Activated CD8-positive, alpha-beta memory T cell treated with anti-CD3 and anti-CD28 coated beads for 48 hours (primary cell): ENCODE measurements at regions not wholly inside any gene's neighbourhood (a gene's known extent, or its start where the extent isn't known, plus 50 kb on each side); places are given as distances from the start of the nearest gene placed in this dataset.

Experiments
- DNase-seq, 3 experiments: peaks; one replicate each; pipeline ENCODE4 v3.0.0-alpha.2; 2020; ENCODE audit warnings: low read depth in 2 of 3, low spot score in 2 of 3

DNA sequence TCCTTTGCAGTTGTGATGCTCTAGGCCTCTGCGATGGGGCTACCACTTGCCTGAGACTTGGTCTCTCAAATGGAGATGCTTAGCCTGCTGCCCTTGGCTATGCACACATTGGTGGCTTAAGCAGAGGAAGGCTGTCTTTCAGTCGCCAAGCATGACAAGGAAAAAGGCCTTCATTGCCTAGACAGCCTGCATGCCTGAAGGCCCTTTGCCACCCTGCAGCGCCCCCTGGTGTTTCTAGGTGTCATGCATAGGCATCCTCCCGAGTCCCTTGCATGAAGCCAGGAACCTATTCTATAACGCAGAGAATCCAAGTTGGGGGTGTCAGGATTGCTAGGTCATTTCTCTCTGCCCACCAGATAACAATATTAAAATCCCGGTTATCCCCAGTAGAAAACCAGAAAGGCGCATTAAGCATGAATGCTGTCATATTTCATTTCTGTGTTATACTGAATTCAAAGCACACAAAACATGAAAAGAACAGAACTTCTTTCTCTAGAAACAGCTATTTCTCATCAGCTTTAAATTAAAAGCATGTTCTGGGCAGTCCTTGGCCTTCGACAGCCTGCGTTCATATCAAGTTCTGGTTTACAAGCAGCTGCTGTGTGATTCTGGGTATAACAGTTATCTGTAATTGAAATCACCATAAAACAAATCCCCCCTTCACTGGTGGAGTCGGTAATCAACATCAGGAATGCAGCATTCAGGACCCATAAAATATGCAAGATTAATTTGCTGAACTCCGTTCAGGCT lies 59.7 kb upstream of the TRPC7 start:
- peak in 2 of 3 experiments; percentile 5 to 26 for DNase-seq

DNA sequence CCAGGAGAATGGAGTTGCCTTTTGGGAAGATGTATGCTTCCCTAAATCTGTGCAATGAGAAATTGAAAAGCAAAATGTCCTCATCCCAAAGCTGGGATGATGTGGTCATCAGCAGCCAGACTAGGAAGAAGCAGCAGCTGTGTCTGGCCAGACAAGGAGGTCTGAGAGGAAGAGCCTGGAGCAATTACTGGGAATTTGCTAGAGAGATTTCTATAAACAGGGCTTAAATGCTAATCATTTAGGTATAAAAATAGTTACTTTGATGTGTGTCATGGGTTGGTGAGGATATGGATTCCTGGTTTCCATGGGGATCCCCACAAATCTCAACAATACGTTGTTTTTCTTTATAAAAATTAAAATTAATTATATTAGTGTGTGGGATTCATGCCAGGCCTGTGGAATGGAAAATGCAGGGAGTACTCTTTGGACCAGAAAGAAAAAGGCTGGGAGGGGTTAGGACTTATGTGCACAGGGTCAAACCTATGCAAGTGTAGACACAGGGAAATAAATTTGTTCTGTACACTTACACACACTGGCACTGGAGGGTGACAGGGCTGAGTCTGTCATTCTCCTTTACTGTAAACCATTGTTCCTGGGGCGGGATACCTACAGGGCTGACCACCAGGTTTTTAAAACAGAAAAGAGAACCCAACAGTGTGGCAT lies 58.7 kb upstream of the TRPC7 start:
- no peak for DNase-seq

DNA sequence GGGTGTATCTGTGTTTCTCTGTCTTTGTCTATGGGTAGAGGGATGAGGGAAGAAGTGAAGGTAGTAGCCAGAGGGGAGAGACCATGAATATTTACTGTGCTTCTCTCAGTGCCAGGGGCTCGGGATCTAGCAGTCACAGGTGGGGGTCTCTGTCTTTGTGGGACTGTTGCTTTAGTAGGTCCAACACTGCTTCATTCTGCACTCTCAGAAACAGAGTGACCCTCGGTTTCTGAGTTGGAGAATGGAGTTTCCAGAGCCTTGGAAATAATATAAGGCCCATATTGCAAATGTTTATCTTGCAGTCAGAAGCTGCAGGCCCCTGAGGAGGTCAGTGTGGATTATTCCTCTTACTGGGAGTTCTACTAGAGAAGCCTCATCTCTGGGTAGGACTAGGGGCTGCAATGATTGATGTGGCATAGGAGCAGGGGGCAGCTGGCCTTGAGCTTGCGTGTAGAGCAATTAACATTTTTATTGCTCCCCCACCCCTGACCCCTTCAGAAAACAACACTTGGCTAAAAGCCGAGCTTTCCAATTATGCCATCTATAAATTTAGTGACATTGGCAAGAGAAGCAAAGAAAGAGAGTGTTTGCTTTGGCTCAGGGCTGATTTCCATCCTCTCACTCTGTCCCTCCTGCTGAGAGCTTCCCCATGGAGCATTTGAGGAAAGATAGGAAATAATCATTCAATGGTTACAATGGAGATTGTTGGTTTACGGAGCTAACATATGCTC lies 55.0 kb upstream of the TRPC7 start:
- DNase-seq, result no peak

DNA sequence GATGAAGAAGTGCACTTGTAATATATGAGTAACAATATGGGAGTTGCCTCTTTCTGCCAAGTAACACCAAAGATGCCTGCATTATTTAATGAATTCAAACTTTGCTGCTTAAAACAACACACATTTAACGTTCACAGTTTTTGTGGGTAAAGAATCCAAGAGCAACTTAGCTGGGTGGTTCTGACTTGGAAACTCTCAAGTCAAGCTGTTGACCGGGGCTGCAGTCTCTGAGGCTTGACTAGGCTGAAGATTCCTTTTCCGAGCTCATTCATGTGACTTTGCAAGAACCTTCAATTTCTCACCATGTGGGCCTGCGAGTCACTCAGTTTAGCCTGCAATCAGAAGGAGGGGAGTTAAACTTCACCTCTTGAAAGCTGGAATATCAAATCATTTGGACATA lies 53.0 kb upstream of the TRPC7 start:
- no peak for DNase-seq
